ENCODE measurements at regions not wholly inside any gene's neighbourhood (a gene's known extent, or its start where the extent isn't known, plus 50 kb on each side); places are given as distances from the start of the nearest gene placed in this dataset.

DNA sequence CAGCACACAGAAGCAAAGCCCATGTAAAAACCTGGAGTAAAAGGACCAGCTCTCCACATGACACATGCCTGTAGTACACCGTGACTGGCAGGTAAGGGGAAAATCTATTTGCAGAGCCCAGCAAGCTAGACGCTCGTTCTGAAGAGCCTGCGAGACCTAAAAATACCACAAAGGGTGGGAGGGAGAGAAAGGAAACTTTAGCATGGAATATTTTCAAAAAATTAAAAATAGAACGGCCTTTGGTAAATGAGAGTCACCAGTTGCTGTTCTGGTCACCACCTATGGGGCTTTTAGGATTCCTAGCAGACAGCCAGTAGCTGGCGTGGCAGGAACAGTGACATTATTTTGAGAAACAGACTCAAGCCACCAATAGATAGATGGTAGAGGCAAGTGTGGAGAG lies 115.5 kb downstream of the MID1IP1 start:
- no peak for TF ChIP-seq ZNF239 (tag by site-specific recombination; IDR thresholded peaks at IDR 0.05)
- TF ChIP-seq ZNF544 (tag by site-specific recombination; IDR thresholded peaks at IDR 0.05): no peak
- no peak for TF ChIP-seq OSR2 (tag by site-specific recombination; IDR thresholded peaks at IDR 0.05)
- no peak for TF ChIP-seq TCF7L2 (IDR thresholded peaks at IDR 0.05; ENCODE audit: borderline replicate concordance, low read depth, low read length)
- no peak for TF ChIP-seq ZNF776 (tag by site-specific recombination; IDR thresholded peaks at IDR 0.05; ENCODE audit: borderline replicate concordance)
- TF ChIP-seq KLF9 (tag by site-specific recombination; IDR thresholded peaks at IDR 0.05; ENCODE audit: low read depth): no peak
- TF ChIP-seq, protein P1, sequence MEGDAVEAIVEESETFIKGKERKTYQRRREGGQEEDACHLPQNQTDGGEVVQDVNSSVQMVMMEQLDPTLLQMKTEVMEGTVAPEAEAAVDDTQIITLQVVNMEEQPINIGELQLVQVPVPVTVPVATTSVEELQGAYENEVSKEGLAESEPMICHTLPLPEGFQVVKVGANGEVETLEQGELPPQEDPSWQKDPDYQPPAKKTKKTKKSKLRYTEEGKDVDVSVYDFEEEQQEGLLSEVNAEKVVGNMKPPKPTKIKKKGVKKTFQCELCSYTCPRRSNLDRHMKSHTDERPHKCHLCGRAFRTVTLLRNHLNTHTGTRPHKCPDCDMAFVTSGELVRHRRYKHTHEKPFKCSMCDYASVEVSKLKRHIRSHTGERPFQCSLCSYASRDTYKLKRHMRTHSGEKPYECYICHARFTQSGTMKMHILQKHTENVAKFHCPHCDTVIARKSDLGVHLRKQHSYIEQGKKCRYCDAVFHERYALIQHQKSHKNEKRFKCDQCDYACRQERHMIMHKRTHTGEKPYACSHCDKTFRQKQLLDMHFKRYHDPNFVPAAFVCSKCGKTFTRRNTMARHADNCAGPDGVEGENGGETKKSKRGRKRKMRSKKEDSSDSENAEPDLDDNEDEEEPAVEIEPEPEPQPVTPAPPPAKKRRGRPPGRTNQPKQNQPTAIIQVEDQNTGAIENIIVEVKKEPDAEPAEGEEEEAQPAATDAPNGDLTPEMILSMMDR (tag by site-specific recombination; IDR thresholded peaks at IDR 0.05): no peak
- TF ChIP-seq KLF1 (tag by site-specific recombination; IDR thresholded peaks at IDR 0.05): no peak
- TF ChIP-seq ZNF513 (tag by site-specific recombination; IDR thresholded peaks at IDR 0.05): no peak
- no peak for TF ChIP-seq ZBTB21 (tag by site-specific recombination; IDR thresholded peaks at IDR 0.05)
- no peak for TF ChIP-seq ZNF704 (tag by site-specific recombination; IDR thresholded peaks at IDR 0.05)
- TF ChIP-seq ZNF747 (tag by site-specific recombination; IDR thresholded peaks at IDR 0.05): no peak
- TF ChIP-seq ZFHX2 (tag by site-specific recombination; conservative IDR thresholded peaks at IDR 0.05): no peak

Measured in HEK293 (cell line).